T-helper 1 cell (primary cell): ENCODE measurements at regions not wholly inside any gene's neighbourhood (a gene's known extent, or its start where the extent isn't known, plus 50 kb on each side); places are given as distances from the start of the nearest gene placed in this dataset.

ENCODE experiments used
- DNase-seq, 5 donors: peaks; one replicate each; pipeline ENCODE4 v3.0.0-alpha.2; 2012 to 2020

- DNase-seq = no peak
These were observed 964.7 kb downstream of the ROBO2 start for GRCh38 chr3:78004571-78004970.

- DNase-seq = no peak
These were observed 973.8 kb downstream of the ROBO2 start for GRCh38 chr3:78013653-78014052.

GRCh38 chr3:78015856-78016255 lies 976.0 kb downstream of the ROBO2 start:
- no peak for DNase-seq

GRCh38 chr3:78021710-78022109 lies 981.8 kb downstream of the ROBO2 start:
- DNase-seq = no peak

- no peak for DNase-seq
These were observed 982.3 kb downstream of the ROBO2 start for GRCh38 chr3:78022232-78022631.

- DNase-seq = no peak
These were observed 983.4 kb downstream of the ROBO2 start for GRCh38 chr3:78023257-78023656.

GRCh38 chr3:78025916-78026315 lies 986.0 kb downstream of the ROBO2 start:
- DNase-seq = no peak

GRCh38 chr3:78026318-78026828 lies 986.5 kb downstream of the ROBO2 start:
- no peak for DNase-seq

- DNase-seq = no peak
These were observed 989.9 kb downstream of the ROBO2 start for GRCh38 chr3:78029775-78030174.

- DNase-seq = no peak
These were observed 995.3 kb downstream of the ROBO2 start for GRCh38 chr3:78035131-78035641.

GRCh38 chr3:78041486-78041885 lies 1001.6 kb downstream of the ROBO2 start:
- DNase-seq = no peak

- DNase-seq = no peak
These were observed 1006.7 kb downstream of the ROBO2 start for GRCh38 chr3:78046566-78046965.

- DNase-seq = no peak
These were observed 1008.8 kb downstream of the ROBO2 start for GRCh38 chr3:78048698-78049097.

- no peak for DNase-seq
These were observed 1009.6 kb downstream of the ROBO2 start for GRCh38 chr3:78049521-78049920.

- no peak for DNase-seq
These were observed 1010.6 kb downstream of the ROBO2 start for GRCh38 chr3:78050276-78051065.

- DNase-seq = no peak
These were observed 1012.8 kb downstream of the ROBO2 start for GRCh38 chr3:78052746-78053145.

- no peak for DNase-seq
These were observed 1026.4 kb downstream of the ROBO2 start for GRCh38 chr3:78066287-78066686.

- no peak for DNase-seq
These were observed 1030.3 kb downstream of the ROBO2 start for GRCh38 chr3:78070188-78070587.

GRCh38 chr3:78076379-78076778 lies 1036.5 kb downstream of the ROBO2 start:
- DNase-seq = no peak

GRCh38 chr3:78077178-78077577 lies 1037.3 kb downstream of the ROBO2 start:
- no peak for DNase-seq

GRCh38 chr3:78077842-78078241 lies 1037.9 kb downstream of the ROBO2 start:
- no peak for DNase-seq

- no peak for DNase-seq
These were observed 1039.6 kb downstream of the ROBO2 start for GRCh38 chr3:78079514-78079913.

GRCh38 chr3:78086150-78086549 lies 1046.3 kb downstream of the ROBO2 start:
- DNase-seq = no peak

- DNase-seq = no peak
These were observed 1047.2 kb downstream of the ROBO2 start for GRCh38 chr3:78087134-78087533.

- no peak for DNase-seq
These were observed 1048.1 kb downstream of the ROBO2 start for GRCh38 chr3:78088006-78088405.
